Caco-2 (cell line): ENCODE measurements at regions not wholly inside any gene's neighbourhood (a gene's known extent, or its start where the extent isn't known, plus 50 kb on each side); places are given as distances from the start of the nearest gene placed in this dataset.

Experiments
- BruUV-seq: library from RNA; stranded (reverse); fragments of 400-500 nt; replicated peaks from 2 replicates; lab custom pipeline; 2021; lab: Mats Ljungman, UMichigan
- CTCF ChIA-PET: fragments of 300-600 bp; sonication (Branson Sonifier 250); formaldehyde crosslinking; loops from one replicate; lab custom pipeline; 2022; ENCODE audit warnings: antibody characterized with exemption; lab: Charles Lee
- POLR2A ChIA-PET: fragments of 300-600 bp; sonication (Branson Sonifier 250); formaldehyde crosslinking; loops from one replicate; lab custom pipeline; 2022; ENCODE audit warnings: antibody characterized with exemption; lab: Charles Lee
- DNase-seq, 2 experiments: peaks; one replicate each; pipeline versions ENCODE4 v3.0.0 to v3.0.0-alpha.2; 2020 to 2022
- H3K27me3 ChIP-seq: replicated peaks from 2 replicates; pipeline ENCODE4 v1.6.0; 2011; ENCODE audit warnings: low read length; ENCODE audit not compliant: control insufficient read depth, insufficient read depth
- H3K36me3 ChIP-seq: 2 replicates; pipeline ENCODE4 v1.5.1; 2011; ENCODE audit warnings: low read length; ENCODE audit not compliant: control insufficient read depth, insufficient read depth
- H3K4me1 ChIP-seq: fragments of 250-450 bp; sonication (Bioruptor Pico); 2 replicates; pipeline ENCODE4 v1.5.1; 2020; ENCODE audit warnings: mild to moderate bottlenecking
- H3K4me3 ChIP-seq: 2 replicates; pipeline ENCODE4 v1.5.1; 2011; ENCODE audit warnings: low read depth, mild to moderate bottlenecking, control low read depth, low read length
- H3K9me3 ChIP-seq: fragments of 250-450 bp; sonication (Bioruptor Pico); 2 replicates; pipeline ENCODE4 v1.5.1; 2020; ENCODE audit warnings: mild to moderate bottlenecking, moderate library complexity
- H3K27ac Mint-ChIP-seq: one replicate; pipeline ENCODE4 v1.8.0; 2022; ENCODE audit warnings: mixed read lengths; ENCODE audit not compliant: unreplicated experiment
- H3K27me3 Mint-ChIP-seq: one replicate; pipeline ENCODE4 v1.8.0; 2022; ENCODE audit warnings: mixed read lengths; ENCODE audit not compliant: insufficient read depth, unreplicated experiment
- H3K36me3 Mint-ChIP-seq: one replicate; pipeline ENCODE4 v1.8.0; 2022; ENCODE audit warnings: mild to moderate bottlenecking, mixed read lengths; ENCODE audit not compliant: insufficient read depth, unreplicated experiment
- H3K4me1 Mint-ChIP-seq: one replicate; pipeline ENCODE4 v1.8.0; 2022; ENCODE audit warnings: low read depth, mixed read lengths; ENCODE audit not compliant: unreplicated experiment
- H3K4me3 Mint-ChIP-seq: one replicate; pipeline ENCODE4 v1.8.0; 2022; ENCODE audit warnings: mild to moderate bottlenecking, moderate library complexity, mixed read lengths; ENCODE audit not compliant: unreplicated experiment
- H3K9me3 Mint-ChIP-seq: one replicate; pipeline ENCODE4 v1.8.0; 2022; ENCODE audit warnings: mixed read lengths; ENCODE audit not compliant: unreplicated experiment
- CTCF ChIP-seq, 2 experiments: fragments of 200-600 bp in 1 of 2; IDR thresholded peaks; 1 replicate in 1 of 2; 2 replicates in 1 of 2; pipeline versions ENCODE4 v1.5.1 to v1.8.0; 2011 to 2022; ENCODE audit warnings: antibody characterized with exemption in 1 of 2, control low read depth in 1 of 2, inconsistent platforms in 1 of 2, low read depth in 1 of 2, low read length in 1 of 2, mild to moderate bottlenecking in 1 of 2, moderate library complexity in 1 of 2; ENCODE audit not compliant: insufficient read depth in 1 of 2, severe bottlenecking in 1 of 2, unreplicated experiment in 1 of 2
- intact Hi-C: fragments of 100-400 bp; cut with micrococcal nuclease; formaldehyde crosslinking; loops from one replicate; pipeline ENCODE4 v1.10.0; 2022; ENCODE audit not compliant: unreplicated experiment

- Mint-ChIP-seq H3K9me3 (no peaks in the 10 kb centered on the region), H3K4me1 (no peaks in the 10 kb centered on the region), H3K27ac (no peak overlapping the region), H3K4me3 (no peak overlapping the region), H3K36me3 (no peaks in the 10 kb centered on the region), H3K27me3 (no peaks in the 10 kb centered on the region)
- Histone ChIP-seq H3K4me3 (no peak overlapping the region), H3K4me1 (no peaks in the 10 kb centered on the region), H3K36me3 (no peaks in the 10 kb centered on the region), H3K27me3 (no peaks in the 10 kb centered on the region), H3K9me3 (no peaks in the 10 kb centered on the region)
- intact Hi-C loops, result no loop called here
- no peak for TF ChIP-seq CTCF (IDR thresholded peaks at IDR 0.05; ENCODE audit: insufficient read depth in 1 of 2, low read depth in 1 of 2, low read length in 1 of 2, severe bottlenecking in 1 of 2, unreplicated experiment in 1 of 2)
- DNase-seq, result no peak
- CTCF ChIA-PET, result no interaction called here
- POLR2A ChIA-PET, result no interaction called here
- BruUV-seq, result no TSS peak
Measured at GRCh38 chr12:86429824-86430223, 173.6 kb upstream of the MGAT4C start.

- DNase-seq, result no peak
- BruUV-seq, result no TSS peak
- Mint-ChIP-seq H3K27me3 (no peaks in the 10 kb centered on the region), H3K4me1 (no peaks in the 10 kb centered on the region), H3K36me3 (no peaks in the 10 kb centered on the region), H3K4me3 (no peak overlapping the region), H3K27ac (no peak overlapping the region), H3K9me3 (no peaks in the 10 kb centered on the region)
- no peaks in the 10 kb centered on the region for H3K9me3 ChIP-seq
- no peaks in the 10 kb centered on the region for H3K4me1 ChIP-seq
- H3K36me3 ChIP-seq, result no peaks in the 10 kb centered on the region
- POLR2A ChIA-PET, result no interaction called here
- intact Hi-C loops, result no loop called here
- CTCF ChIA-PET, result no interaction called here
- no peak for TF ChIP-seq CTCF (IDR thresholded peaks at IDR 0.05; ENCODE audit: insufficient read depth in 1 of 2, low read depth in 1 of 2, low read length in 1 of 2, severe bottlenecking in 1 of 2, unreplicated experiment in 1 of 2)
- no peaks in the 10 kb centered on the region for H3K27me3 ChIP-seq
- no peak overlapping the region for H3K4me3 ChIP-seq
Measured at GRCh38 chr12:86421333-86421732, 165.1 kb upstream of the MGAT4C start.

GRCh38 chr12:86414201-86414600 lies 158.0 kb upstream of the MGAT4C start:
- no peak for DNase-seq
- H3K9me3 ChIP-seq, result no peaks in the 10 kb centered on the region
- TF ChIP-seq CTCF (IDR thresholded peaks at IDR 0.05; ENCODE audit: insufficient read depth in 1 of 2, low read depth in 1 of 2, low read length in 1 of 2, severe bottlenecking in 1 of 2, unreplicated experiment in 1 of 2), result no peak
- H3K9me3 Mint-ChIP-seq, result peaks cover 21% of the 10 kb centered on the region
- BruUV-seq, result no TSS peak
- H3K36me3 ChIP-seq, result no peaks in the 10 kb centered on the region
- no peak overlapping the region for H3K4me3 ChIP-seq
- POLR2A ChIA-PET, result no interaction called here
- H3K4me3 Mint-ChIP-seq, result no peak overlapping the region
- H3K36me3 Mint-ChIP-seq, result no peaks in the 10 kb centered on the region
- H3K4me1 Mint-ChIP-seq, result no peaks in the 10 kb centered on the region
- no peaks in the 10 kb centered on the region for H3K27me3 ChIP-seq
- H3K4me1 ChIP-seq, result no peaks in the 10 kb centered on the region
- CTCF ChIA-PET, result no interaction called here
- no peaks in the 10 kb centered on the region for H3K27me3 Mint-ChIP-seq
- intact Hi-C loops, result no loop called here
- no peak overlapping the region for H3K27ac Mint-ChIP-seq
